Vagina (tissue), 2 donors: ENCODE measurements at regions not wholly inside any gene's neighbourhood (a gene's known extent, or its start where the extent isn't known, plus 50 kb on each side); places are given as distances from the start of the nearest gene placed in this dataset.

Source experiments
- CTCF ChIP-seq, 3 experiments: fragments of 450-650 bp in 2 of 3; fragments of 200-600 bp in 1 of 3; sonication (generic) in 1 of 3; IDR thresholded peaks; one replicate each; pipeline ENCODE4 v1.5.1; 2017 to 2019; ENCODE audit warnings: antibody characterized with exemption in 3 of 3, mild to moderate bottlenecking in 2 of 3, moderate library complexity in 2 of 3
- POLR2A ChIP-seq, 2 donors: fragments of 450-650 bp; IDR thresholded peaks; one replicate each; pipeline ENCODE4 v1.6.1; 2017; ENCODE audit warnings: antibody characterized with exemption in 2 of 2, mild to moderate bottlenecking in 2 of 2, moderate library complexity in 2 of 2
- POLR2AphosphoS5 ChIP-seq, 2 donors: sonication (generic); formaldehyde crosslinking; IDR thresholded peaks; one replicate each; pipeline ENCODE4 v1.9.0; 2017; ENCODE audit warnings: antibody characterized with exemption in 2 of 2, mild to moderate bottlenecking in 2 of 2, low read depth in 1 of 2; ENCODE audit not compliant: insufficient read depth in 1 of 2

- TF ChIP-seq POLR2A (IDR thresholded peaks at IDR 0.05) = no peak
- TF ChIP-seq CTCF (IDR thresholded peaks at IDR 0.05) = no peak
- TF ChIP-seq POLR2AphosphoS5 (IDR thresholded peaks at IDR 0.05; ENCODE audit: insufficient read depth in 1 of 2, low read depth in 1 of 2) = no peak
Observed at GRCh38 chr2:67844024-67844540, 218.7 kb downstream of the C1D start.
